Spleen (tissue), 7 donors: ENCODE measurements at regions not wholly inside any gene's neighbourhood (a gene's known extent, or its start where the extent isn't known, plus 50 kb on each side); places are given as distances from the start of the nearest gene placed in this dataset.

ENCODE experiments used
- POLR2A ChIP-seq, 3 donors: fragments of 450-650 bp; IDR thresholded peaks; one replicate each; pipeline ENCODE4 v1.5.1; 2017; ENCODE audit warnings: antibody characterized with exemption in 3 of 3, mild to moderate bottlenecking in 1 of 3
- POLR2AphosphoS5 ChIP-seq, 3 donors: sonication (generic); formaldehyde crosslinking; IDR thresholded peaks; one replicate each; pipeline ENCODE4 v1.5.1; 2017; ENCODE audit warnings: antibody characterized with exemption in 3 of 3
- TF ChIP-seq, protein P1 (sequence below), 11 experiments: fragments of 200-600 bp in 7 of 11; fragments of 450-650 bp in 4 of 11; sonication (generic) in 4 of 11; IDR thresholded peaks in 8 of 11; conservative IDR thresholded peaks in 3 of 11; 1 replicate in 7 of 11; 2 replicates in 4 of 11; pipeline versions ENCODE4 v1.4.0 to v1.8.0; 2016 to 2021; ENCODE audit warnings: antibody characterized with exemption in 11 of 11, inconsistent platforms in 4 of 11, mild to moderate bottlenecking in 1 of 11
- donor health status: DM: no; HTN: no; CAD: no; lungs with moderate emphysema.
- donor health status: DM: no; HTN: no; CAD: no.
- donor health status: DM: no; HTN: no; CAD: no.

DNA sequence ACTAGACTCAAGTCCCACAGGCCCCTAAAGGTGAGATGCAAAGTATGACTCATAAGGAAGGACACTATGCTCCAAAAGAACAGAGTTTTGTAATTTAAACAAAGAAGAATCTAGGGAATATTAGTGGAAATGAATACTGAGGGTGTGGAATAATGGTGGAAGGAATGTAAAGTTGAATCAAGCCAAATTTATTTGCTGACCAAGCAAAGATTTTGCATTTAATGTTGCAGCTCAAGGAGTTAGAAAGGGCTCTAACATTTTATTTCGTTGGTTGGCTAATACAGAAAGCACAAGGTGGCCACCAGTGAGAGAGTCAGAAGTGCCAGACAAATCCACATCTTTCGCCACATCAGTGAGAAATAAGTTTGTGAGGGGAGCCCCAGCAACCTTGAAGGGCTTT lies 550.3 kb downstream of the FOXG1 start:
- TF ChIP-seq, protein P1, sequence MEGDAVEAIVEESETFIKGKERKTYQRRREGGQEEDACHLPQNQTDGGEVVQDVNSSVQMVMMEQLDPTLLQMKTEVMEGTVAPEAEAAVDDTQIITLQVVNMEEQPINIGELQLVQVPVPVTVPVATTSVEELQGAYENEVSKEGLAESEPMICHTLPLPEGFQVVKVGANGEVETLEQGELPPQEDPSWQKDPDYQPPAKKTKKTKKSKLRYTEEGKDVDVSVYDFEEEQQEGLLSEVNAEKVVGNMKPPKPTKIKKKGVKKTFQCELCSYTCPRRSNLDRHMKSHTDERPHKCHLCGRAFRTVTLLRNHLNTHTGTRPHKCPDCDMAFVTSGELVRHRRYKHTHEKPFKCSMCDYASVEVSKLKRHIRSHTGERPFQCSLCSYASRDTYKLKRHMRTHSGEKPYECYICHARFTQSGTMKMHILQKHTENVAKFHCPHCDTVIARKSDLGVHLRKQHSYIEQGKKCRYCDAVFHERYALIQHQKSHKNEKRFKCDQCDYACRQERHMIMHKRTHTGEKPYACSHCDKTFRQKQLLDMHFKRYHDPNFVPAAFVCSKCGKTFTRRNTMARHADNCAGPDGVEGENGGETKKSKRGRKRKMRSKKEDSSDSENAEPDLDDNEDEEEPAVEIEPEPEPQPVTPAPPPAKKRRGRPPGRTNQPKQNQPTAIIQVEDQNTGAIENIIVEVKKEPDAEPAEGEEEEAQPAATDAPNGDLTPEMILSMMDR (IDR thresholded peaks at IDR 0.05 in 8 of 11, conservative IDR thresholded peaks at IDR 0.05 in 3 of 11): no peak
- TF ChIP-seq POLR2A (IDR thresholded peaks at IDR 0.05): no peak
- no peak for TF ChIP-seq POLR2AphosphoS5 (IDR thresholded peaks at IDR 0.05)
